22Rv1 (cell line): ENCODE measurements at regions not wholly inside any gene's neighbourhood (a gene's known extent, or its start where the extent isn't known, plus 50 kb on each side); places are given as distances from the start of the nearest gene placed in this dataset.

Experiments
- CTCF ChIP-seq: fragments of 450-650 bp; IDR thresholded peaks from 2 replicates; pipeline ENCODE4 v1.5.1; 2017; ENCODE audit warnings: mild to moderate bottlenecking
- ZFX ChIP-seq: fragments of 450-650 bp; IDR thresholded peaks from 2 replicates; pipeline ENCODE4 v1.6.1; 2017; ENCODE audit warnings: antibody characterized with exemption, borderline replicate concordance

- TF ChIP-seq CTCF (no peak), ZFX (no peak)
Observed at GRCh38 chr20:50358971-50359370, 151.2 kb upstream of the PTPN1 start.
